DMS53 treated with DMSO at 0.1 percent for 48 hours (cell line): ENCODE measurements at regions not wholly inside any gene's neighbourhood (a gene's known extent, or its start where the extent isn't known, plus 50 kb on each side); places are given as distances from the start of the nearest gene placed in this dataset.

Experiments used
- DNase-seq: peaks from one replicate; lab custom pipeline; 2025; ENCODE audit not compliant: unreplicated experiment; lab: John Stamatoyannopoulos, UW

DNA sequence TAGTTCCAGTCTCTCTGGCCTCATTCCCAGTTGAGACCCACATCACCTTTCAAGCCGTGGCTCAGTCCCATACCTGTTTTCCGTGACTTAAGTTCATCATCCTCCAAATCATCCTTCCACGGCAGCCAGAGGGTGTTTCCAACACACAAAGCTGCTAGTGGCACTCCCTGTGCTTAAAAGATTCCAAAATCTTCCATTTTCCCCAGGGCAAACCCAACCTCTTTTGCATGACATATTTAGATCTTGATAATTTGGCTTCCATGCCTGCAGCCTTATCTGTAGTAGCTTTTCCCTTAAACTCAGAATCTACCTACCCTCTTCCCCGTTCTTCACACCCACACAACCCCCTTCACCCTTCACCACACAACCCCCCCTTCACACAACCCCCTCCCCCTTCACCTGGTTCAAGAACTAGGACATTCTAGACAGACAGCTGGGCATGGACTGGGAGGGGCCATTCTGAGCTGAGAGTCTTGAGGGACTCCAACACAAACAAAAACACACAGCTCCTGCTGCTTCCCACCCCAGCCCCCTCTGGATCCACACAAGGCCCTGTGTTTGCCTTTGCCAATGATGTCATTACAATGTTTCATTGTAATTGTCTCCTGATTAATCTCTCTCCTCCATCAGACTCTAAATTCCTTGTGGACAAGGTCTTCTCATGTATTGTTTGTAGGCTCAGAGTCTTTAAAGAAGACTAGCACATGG is 268.2 kb downstream of the SH3GL2 start:
- no peak for DNase-seq

DNA sequence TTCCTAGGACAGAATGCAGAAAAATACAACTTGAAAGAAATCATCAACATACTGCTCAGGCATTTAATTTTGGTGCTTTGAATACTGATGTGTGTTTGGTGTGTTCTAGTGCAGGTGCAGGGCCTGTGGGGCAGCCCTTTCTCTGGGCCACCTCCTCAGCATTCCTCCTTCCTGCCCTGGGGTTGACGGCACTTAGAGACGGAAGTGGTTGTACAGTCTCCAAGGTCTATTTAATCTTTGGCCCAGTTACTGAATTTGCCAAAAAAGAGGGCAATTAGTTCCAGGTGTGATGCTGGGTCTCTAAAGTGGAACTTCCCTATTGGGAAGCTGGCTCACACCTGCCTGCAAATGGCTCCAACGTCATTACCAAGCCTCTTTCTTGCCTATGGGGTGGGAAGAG is 269.0 kb downstream of the SH3GL2 start:
- DNase-seq: no peak

DNA sequence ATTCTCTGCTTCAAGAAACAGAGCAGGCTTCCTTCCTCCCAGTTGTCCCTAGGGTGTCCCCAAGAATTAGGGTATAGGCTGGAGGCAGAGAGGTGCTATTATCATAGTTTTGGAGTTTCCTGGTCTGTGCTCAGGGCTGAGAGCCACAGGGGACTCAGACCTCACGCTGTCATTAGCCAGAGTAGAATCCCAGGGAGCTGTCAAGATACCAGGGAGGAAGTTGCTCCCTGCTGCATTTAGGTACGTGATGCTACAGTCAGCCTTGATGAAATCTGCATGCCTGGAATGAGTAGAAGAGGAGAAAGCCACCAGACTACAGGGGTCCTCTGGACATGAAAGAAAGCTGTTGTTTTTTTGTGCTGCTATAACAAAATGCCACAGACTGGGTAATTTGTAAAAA is 273.2 kb downstream of the SH3GL2 start:
- DNase-seq: no peak

DNA sequence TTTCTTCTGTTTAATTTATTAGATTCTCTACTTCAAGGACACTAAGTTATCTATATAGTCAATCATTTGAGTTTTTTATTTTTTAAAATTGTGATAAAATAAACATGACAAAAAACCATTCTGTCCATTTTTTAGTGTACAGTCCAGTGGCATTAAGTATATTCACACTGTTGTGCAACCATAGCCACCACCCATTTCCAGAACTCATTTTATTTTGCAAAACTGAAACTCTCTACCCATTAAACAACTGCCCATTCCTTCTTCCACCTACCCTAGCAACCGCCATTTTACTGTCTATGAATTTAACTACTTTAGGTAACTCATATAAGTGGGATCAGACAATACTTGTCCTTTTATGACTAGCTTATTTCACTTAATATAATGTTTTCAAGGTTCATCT is 275.6 kb downstream of the SH3GL2 start:
- DNase-seq: no peak

DNA sequence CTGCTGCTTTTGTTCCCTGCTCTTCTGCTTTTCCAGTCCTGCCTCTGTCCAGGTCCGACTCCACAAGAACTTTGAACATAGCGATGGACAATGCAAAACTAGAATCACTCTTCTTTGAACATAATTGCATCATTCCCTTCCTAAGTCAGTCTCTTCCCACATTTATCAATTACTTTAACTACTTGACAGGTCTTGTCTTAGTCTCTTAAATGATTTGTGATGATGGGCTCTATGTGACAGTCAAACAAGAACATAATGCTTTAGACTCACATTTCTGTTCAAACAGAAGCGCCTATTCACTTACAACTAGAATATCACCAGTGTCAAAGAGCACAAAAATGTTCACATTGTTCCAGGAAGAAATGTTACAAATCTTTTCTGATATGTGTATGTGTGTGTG is 278.1 kb downstream of the SH3GL2 start:
- DNase-seq: no peak

DNA sequence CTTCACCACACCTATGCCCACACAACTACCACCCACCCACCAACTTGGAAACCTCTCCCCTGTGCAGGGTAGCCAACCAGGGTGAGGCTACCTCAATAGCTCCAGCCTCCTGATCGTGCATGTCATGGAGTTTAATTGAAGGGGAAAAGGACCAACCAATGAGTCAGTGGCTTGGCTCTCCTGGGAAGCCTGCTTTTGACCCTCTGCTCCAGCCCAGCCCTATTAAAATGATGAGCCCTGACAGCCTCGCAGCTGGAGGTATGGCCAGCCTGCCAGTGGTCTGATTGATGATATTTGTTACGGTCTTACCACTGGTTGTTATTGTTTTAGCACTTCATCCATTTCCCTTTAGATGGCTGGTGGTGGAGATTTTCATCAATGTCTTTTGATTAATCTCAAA is 280.4 kb downstream of the SH3GL2 start:
- DNase-seq: no peak

DNA sequence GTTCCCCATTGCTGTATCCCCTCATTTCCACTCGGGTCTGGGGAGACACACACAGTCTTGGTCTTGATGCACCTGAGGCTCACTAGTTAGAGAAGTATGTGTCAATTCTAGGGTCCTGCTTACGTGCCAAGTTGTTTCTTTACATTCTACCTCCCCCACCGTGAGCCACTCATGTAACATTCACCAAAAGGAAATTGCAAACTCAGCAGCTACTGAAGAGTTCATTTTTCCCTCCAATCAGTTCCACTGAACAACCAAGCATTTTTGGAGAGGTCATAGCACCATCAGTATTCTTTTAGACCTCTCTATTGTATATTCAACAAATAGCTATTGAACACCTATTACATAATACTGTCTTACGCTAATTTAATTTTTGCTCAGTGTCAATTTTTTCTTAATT is 281.1 kb downstream of the SH3GL2 start:
- DNase-seq: no peak

DNA sequence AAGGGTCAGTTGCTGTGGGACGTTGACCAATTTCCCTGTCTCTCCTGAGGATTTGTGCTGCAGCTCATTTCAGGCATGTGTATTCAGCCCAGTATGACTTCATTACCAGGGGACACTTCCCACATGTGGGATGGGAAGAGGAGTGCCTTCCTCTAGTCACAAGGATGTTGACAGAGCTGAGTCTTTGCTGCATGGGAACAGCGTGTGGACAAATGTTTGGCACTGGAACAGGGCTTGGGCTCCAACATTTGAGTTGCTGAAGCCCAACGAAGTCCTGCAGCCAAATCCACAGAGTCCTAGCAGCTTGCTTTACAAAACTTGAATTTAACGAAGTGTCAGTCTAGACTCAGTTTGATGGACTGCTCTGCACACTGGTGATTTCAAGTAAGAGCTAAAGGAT is 283.2 kb downstream of the SH3GL2 start:
- no peak for DNase-seq

DNA sequence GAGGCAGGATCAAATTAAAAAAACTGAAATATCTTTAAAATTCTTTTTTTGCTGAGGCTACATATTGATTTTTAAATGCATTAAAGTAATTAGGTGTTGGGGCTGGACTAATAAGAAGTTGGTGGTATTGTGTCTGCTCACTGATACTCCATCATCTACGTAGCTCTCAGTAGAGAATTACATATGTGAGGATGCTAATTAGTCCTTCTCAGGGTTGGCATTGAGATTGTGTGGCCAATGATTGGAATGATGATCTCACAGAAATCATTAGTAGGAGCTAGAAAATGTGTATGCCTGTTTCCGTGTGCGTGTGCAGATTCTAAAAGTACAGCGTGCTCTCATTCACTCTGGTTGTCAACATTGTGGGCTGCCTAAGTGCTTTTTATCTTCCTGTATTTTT is 283.8 kb downstream of the SH3GL2 start:
- DNase-seq: no peak

DNA sequence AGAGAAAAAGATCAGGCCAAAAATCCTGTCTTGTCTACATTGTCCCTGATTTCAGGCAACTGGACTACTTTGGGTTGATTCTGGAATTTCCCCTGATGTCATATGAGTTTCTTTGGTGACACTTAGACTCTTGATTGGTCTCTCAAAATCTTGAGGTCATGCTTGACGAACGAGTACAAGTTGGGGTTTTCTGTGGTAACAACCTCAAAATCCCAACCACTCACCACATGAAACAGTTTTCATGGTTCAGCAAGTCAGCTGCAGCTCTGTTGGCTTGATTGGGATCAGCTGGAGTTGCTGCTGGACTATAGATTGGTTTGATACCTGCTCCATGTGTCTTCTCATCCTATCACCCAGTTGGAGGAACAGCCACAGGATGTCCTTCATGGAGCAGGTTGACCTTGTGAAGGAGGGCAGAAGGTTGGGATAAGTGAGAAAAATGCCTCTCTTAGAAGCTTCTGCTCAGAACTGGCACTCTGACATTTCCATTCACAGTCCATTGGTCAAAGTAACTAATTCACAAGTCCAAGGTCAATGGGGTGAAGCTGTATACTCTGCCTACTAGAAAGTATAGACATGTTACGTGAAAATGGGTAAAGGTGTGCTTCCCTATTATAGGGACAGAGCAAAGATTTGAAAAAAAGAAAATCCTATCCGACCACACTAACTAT is 284.5 kb downstream of the SH3GL2 start:
- no peak for DNase-seq

DNA sequence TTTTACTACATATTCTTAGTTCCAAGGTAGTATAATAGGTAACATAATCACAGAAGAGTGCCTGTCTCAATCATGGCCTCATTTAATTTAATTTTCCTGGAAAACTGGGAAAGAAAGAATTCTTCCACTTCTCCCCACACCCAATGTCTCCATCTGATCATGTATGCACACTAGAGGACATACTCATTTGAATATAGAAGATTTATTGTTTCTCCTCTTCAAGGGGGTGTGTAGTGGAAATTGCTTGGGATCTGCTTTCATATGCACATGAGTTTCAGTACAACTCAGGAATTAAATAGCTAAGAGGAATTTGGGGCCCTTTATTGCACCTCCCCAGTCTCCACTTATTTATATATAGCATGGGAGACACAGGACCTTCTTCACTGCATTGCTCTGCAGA is 285.1 kb downstream of the SH3GL2 start:
- no peak for DNase-seq

DNA sequence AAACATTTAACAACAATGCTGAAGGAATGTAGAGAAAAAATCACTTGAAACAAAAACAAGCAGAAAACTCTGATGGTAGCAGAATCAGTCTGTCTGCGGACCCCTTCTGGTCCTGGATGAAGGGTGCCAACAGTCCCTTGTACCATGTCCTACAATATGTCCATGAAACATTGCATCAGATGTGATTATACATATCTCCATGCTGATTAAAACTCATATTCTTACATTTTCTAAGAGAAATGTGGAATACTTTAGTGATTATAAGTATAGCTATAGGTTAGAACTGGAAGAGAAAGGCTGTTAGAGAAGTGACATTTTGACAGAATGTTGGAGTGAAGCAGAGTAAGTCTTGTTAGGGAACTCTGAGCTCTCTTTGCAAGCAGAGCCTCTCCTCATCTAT is 286.1 kb downstream of the SH3GL2 start:
- no peak for DNase-seq

DNA sequence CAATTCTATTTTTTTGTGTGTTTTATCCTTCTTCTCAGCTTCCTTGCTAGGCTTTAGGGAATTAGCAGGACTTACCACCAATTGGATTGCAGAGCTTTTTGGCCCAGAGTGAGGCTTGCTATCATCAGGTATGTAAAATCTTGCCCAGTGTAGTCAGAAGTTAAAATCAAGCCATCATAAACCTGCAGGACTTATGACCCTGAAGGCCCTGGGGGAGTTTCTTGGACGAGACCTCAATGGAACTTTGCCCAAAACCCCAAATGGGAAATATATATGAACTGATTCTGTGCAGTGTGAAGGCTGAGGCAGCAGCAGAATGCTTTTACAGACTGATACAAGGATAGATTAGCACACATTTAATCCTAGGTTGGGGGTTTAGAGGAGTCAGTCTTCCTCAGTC is 287.0 kb downstream of the SH3GL2 start:
- DNase-seq: no peak

DNA sequence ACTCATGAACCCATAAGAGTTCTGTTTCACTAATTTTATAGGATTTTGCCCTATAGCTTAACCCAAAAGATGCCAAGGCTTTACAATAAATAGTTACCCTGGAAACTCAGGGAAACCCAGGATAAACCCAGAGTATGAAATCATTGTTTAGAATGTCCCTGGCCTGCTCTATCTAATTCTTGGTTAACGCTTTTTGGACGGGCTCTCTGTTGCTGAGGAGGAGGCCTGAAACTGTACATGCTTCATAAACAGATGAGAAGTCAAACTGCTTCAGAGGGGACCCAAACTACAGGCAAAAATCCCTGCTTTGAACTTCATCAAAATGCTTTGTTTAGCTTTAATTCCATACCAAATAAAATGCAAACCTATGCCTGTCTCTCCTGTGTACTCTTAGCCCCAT is 291.9 kb downstream of the SH3GL2 start:
- DNase-seq: no peak

DNA sequence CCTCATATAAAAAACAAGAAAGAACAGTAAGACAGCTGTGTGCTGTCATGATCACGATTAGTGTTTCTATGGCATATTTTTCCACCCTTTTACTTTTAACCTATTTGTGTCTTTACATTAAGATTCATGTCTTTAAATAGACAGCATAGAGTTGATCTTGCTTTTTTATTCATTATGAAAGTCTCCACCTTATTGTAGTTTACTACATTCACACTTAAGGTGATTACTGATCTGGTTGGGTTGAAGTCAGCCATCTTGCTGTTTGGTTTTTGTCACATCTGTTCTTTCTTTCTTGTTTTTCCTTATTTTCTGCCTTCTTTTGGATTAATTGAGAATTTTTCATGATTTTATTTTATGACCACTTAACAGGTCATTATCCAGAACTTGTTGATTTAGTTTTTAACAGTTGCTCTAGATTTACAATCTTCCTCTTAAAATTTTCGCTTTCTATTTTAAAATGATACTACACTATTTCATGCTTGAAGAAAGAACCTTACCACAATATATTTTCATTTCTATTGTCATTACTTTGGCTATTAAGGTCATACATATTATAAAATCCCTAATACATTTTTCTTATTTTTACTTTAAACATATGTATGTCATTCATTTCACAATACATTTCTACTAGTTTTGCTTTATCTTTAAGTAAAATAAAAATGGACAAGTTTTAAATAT is 292.5 kb downstream of the SH3GL2 start:
- no peak for DNase-seq

DNA sequence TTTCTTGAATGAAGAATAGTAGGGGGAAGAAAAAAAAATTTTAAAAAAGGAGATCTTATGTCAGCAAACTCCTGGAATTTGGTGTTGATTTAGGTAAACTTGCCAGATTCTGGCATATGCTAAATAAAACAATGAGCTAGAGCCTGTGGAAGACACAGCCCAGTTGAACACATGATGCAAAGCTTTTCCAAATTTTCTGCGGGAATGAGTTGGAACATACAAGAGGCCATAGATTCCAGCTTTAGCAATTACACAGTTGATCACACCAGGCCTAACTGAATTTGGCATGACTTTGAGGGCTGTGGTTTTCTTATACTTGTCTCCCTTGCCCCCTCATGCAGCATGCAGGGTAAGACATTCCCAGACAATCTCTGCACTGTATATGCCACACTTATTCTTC is 297.0 kb downstream of the SH3GL2 start:
- no peak for DNase-seq

DNA sequence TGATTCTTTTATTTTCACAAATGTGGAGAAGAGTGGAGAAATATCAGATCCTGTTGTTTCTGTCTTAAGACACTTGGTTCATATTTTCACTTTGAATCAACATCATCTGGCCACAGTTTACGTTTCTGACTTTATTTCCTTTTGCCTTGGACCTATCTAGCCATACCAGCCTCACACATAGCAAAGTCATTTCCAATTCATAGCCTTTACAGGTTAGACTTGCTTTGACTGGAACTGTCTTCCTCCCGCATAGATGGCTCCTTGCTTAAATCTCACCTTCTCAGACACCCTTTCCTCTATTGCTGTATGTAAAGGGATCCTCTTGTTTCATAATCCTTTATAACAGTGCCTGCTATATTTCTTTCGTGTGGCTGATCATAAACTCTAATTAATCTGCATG is 297.8 kb downstream of the SH3GL2 start:
- no peak for DNase-seq

DNA sequence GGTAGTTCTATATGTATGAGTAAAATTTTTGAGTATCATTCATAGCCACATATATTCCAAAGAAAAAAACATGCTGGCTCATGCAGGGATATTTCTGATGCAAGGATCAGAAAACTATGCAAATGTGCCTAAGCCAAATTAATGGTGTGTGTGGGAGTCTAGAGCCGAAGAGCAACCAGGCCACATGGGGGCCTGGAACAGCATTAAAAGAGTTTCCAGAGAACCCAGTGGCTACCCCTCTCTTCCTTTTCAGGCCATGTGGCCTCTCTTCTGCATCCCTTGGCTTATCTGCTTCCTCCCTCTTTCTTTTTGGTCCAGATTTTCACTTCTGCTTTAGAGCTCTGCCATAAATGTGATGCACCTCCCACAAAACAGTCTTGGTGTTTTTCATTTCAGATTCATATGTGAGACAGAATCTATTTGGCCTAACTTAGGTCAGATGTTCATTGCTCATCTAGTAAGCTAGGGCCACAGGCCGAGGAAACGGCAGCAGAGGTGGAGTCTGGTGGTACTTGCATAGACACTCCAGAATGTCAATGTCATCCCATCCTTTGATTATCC is 300.0 kb downstream of the SH3GL2 start:
- DNase-seq: no peak

DNA sequence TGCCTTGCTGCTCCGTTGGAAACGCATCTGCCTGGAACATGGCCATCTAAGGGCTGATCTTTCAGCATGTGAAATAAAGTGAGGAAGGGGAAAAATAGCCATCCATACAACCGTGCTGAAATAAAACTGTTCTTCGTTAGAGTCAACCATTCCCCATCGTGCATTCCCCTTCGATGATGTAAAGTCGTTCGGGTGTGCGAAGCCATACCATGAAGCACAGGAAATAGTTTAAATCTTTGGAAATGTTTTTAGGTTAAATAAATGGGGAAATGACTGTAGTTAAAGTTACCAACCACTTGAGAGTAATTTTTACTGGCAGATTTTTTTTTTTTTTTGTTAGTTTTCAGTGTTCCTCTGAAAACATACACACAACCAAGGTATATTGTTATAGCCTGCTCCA is 302.5 kb downstream of the SH3GL2 start:
- DNase-seq: no peak

DNA sequence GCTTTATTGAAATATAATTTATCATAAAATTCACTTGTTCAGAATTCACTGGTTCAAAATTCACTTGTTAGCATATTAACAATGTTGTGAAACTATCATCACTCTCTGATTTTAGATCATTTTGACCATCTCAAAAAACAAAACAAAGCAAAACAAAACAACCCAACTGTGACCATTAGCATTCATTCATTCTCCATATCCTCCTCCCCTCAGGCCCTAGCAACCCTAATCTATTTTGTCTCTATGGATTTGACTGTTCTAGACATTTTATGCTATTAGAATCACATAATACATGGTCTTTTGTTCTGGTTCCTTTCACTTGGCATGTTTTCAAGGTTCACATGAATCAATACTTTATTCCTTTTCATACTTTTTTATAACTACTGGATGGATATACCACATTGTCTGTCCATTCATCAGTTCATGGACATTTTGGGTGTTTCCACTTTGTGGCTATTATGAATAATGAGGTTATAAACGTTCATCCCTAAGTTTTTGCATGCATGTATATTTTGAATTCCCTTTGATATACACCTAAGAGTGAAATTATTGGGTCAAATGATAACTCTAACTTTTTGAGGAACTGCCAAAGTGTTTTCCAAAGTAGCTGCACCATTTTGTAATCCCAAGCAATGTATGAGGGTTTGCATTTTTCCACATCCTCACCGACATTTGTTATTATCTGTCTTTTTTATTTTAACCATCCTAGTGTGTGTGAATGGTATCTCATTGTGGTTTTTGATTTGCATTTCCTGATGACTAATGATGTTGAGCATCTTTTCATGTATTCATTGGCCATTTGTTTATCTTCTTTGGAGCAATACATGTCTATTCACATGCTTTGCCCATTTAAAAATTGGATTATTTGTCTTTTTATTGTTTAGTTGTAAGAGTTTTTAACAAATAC is 304.1 kb downstream of the SH3GL2 start:
- no peak for DNase-seq

DNA sequence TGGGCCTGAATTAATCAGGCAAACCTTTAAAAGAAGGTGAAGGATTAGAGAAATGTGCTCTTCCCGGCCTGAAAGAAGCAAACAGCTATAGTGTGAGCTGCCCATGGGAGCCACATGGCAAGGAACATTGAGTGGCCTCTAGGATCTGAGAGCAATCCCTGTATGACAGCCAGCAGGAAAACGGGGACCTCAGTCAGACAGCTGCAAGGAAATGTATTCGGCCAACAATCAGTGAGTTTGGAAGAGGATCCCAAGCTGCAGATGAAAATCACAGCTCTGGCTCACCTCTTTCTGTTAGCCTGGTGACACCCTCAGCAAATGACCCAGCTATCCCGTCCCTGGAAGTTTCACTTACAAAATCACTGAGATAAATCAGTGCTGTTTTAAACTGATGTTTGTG is 309.2 kb downstream of the SH3GL2 start:
- DNase-seq: no peak
